ENCODE measurements at regions not wholly inside any gene's neighbourhood (a gene's known extent, or its start where the extent isn't known, plus 50 kb on each side); places are given as distances from the start of the nearest gene placed in this dataset.
"Not testable (repeated sequence)": the region's sequence is repeated elsewhere in the genome, so short reads cannot be mapped to it uniquely, and the experiment has no call there.

GRCh38 chr5:34185005-34185404, 142.0 kb upstream of the C1QTNF3 start:
- H3K4me1 Mint-ChIP-seq, H3K27ac Mint-ChIP-seq, H3K4me3 Mint-ChIP-seq, H3K27me3 Mint-ChIP-seq, H3K9me3 Mint-ChIP-seq: not testable (repeated sequence)
- peaks cover 11% of the 10 kb centered on the region for H3K36me3 Mint-ChIP-seq

DNA sequence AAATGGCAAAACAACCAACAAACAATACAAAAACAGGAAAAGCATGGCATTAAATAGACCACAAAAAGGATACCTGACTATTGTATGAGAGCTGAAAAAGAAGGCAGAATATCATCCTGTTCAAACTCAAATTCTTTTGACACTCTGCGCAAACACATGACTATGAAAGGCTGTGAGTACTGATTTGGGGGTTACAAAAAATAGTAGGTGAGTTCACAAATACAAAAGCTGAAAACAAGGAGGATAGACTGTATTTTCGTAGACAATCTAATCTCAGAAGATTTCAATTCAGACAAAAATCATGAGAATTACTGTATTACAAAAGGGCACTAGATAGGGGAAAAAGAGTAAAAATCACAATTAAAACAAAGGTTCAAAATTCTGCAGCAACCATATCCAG, 142.6 kb upstream of the C1QTNF3 start:
- H3K4me3 Mint-ChIP-seq, H3K4me1 Mint-ChIP-seq, H3K27ac Mint-ChIP-seq, H3K9me3 Mint-ChIP-seq, H3K36me3 Mint-ChIP-seq, H3K27me3 Mint-ChIP-seq: not testable (repeated sequence)

DNA sequence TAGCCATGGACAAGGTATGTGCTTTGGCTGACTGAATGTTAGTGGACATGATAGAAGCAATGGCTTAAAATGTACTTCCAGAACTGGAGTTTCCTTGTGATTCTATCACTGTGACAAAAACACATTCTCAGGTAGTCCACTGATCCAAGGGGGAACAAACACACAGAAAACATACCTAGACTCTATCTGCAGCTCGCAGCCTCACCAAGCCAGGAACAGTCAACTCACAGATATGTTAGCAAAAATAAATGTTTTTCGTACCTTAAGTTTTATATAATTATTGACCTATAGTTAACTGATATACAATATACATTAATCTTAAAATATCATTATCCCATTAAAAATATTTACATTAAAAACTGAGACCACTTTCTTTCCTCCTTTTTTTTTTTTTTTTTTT, 143.1 kb upstream of the C1QTNF3 start:
- H3K4me1 Mint-ChIP-seq, H3K27ac Mint-ChIP-seq, H3K27me3 Mint-ChIP-seq, H3K9me3 Mint-ChIP-seq, H3K4me3 Mint-ChIP-seq: not testable (repeated sequence)
- H3K36me3 Mint-ChIP-seq: peaks cover 12% of the 10 kb centered on the region

- H3K27ac Mint-ChIP-seq, H3K4me3 Mint-ChIP-seq, H3K9me3 Mint-ChIP-seq, H3K4me1 Mint-ChIP-seq, H3K27me3 Mint-ChIP-seq: not testable (repeated sequence)
- peaks cover 18% of the 10 kb centered on the region for H3K36me3 Mint-ChIP-seq
Measured at GRCh38 chr5:34186865-34187264, 143.9 kb upstream of the C1QTNF3 start.

GRCh38 chr5:34187441-34187840, 144.4 kb upstream of the C1QTNF3 start:
- H3K27ac Mint-ChIP-seq, H3K27me3 Mint-ChIP-seq, H3K9me3 Mint-ChIP-seq, H3K4me1 Mint-ChIP-seq, H3K4me3 Mint-ChIP-seq: not testable (repeated sequence)
- peaks cover 19% of the 10 kb centered on the region for H3K36me3 Mint-ChIP-seq

DNA sequence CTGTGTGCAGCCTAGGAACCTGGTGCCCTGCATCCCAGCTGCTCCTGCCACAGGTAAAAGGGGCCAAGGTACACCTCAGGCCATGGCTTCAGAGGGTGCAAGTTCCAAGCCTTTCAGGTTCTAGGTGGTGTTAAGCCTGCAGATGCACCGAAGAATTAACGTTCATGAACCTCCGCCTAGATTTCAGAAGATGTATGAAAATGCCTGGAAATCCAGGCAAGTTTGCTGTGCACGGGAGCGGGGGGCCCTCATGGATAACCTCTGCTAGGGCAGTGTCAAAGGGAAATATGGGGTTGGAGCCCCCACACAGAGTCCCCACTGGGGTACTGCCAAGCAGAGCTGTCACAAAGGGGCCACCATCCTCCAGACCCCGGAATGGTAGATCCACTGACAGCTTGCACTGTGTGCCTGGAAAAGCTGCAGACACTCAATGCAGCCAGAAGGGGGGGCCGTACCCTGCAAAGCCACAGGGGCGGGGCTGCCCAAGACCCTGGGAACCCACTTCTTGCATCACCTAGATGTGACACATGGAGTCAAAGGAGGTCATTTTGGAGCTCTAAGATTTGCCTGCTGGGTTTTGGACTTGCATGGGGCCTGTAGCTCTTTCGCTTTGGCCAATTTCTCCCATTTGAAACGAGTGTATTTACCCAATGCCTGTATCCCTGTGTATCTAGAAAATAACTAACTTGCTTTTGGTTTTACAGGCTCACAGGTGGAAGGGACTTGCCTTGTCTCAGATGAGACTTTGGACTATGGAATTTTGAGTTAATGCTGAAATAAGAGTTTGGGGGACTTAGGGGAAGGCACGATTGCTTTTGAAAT, 145.2 kb upstream of the C1QTNF3 start:
- H3K4me1 Mint-ChIP-seq, H3K9me3 Mint-ChIP-seq, H3K4me3 Mint-ChIP-seq, H3K27me3 Mint-ChIP-seq: not testable (repeated sequence)
- peaks cover 21% of the 10 kb centered on the region for H3K36me3 Mint-ChIP-seq
- peak overlapping the region in 1 of 3 donors; percentile 20 for H3K27ac Mint-ChIP-seq

GRCh38 chr5:34189246-34189645, 146.2 kb upstream of the C1QTNF3 start:
- not testable (repeated sequence) for H3K4me1 Mint-ChIP-seq, H3K27me3 Mint-ChIP-seq, H3K27ac Mint-ChIP-seq, H3K9me3 Mint-ChIP-seq, H3K4me3 Mint-ChIP-seq
- peaks cover 21% of the 10 kb centered on the region for H3K36me3 Mint-ChIP-seq

DNA sequence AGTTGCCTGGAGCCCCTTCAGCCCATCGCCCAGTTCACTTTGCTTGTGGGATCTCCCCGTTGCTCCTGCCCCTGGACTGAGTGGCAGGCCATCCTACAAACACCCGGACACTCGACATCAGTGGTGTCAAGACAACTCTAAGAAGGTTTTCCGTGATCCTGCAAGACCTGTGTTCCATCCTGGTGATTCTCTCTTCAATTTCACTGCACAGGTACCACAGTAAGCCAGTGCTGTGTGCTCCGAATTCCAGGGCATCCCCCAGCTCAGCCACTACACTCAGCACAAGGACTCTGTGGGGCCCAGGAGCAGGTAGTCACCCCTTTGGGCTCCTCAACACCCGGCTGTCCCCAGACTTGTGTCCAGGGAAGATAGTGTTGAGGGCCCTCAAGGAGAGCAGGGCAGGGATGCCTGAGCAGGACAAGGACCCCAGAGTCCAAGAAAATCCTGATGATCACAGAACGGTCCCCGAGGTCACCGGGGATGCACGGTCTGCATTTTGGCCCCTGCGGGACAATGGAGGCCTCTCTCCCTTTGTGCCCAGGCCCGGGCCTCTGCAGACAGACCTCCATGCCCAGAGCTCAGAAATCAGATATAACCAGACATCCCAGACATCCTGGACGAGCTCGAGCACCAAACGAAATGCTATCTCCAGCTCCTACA, 146.9 kb upstream of the C1QTNF3 start:
- H3K9me3 Mint-ChIP-seq, H3K4me3 Mint-ChIP-seq, H3K27me3 Mint-ChIP-seq, H3K4me1 Mint-ChIP-seq: not testable (repeated sequence)
- Mint-ChIP-seq H3K36me3 (peaks cover 21% of the 10 kb centered on the region), H3K27ac (peak overlapping the region in 1 of 3 donors; percentile 3)

DNA sequence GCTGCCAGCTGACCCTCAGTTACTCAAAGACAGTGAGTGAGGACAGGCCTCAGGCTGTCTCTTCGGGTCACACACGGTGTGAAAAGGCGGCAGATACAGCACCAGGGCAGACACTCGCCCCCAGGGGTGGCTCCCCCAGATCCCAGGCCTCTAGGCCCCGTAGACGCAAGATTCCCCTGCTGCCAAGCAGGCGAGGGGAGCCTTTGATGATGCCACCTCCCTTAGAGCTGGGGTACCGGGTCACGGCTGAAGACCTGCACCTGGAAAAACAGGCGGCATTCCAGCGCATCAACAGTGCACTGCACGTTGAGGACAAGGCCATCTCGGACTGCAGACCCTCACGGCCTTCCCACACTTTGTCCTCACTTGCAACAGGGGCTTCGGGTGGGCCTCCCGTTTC, 147.5 kb upstream of the C1QTNF3 start:
- H3K4me3 Mint-ChIP-seq, H3K4me1 Mint-ChIP-seq, H3K27me3 Mint-ChIP-seq, H3K27ac Mint-ChIP-seq, H3K9me3 Mint-ChIP-seq: not testable (repeated sequence)
- peaks cover 21% of the 10 kb centered on the region for H3K36me3 Mint-ChIP-seq

- H3K27ac Mint-ChIP-seq, H3K27me3 Mint-ChIP-seq, H3K9me3 Mint-ChIP-seq, H3K4me3 Mint-ChIP-seq, H3K4me1 Mint-ChIP-seq: not testable (repeated sequence)
- H3K36me3 Mint-ChIP-seq: peaks cover 19% of the 10 kb centered on the region
Measured at GRCh38 chr5:34191279-34191744, 148.3 kb upstream of the C1QTNF3 start.

GRCh38 chr5:34192064-34192922, 149.3 kb upstream of the C1QTNF3 start:
- Mint-ChIP-seq H3K36me3 (peaks cover 19% of the 10 kb centered on the region), H3K4me3 (peak overlapping the region in 1 of 4 donors; percentile 6), H3K27ac (peak overlapping the region in 2 of 3 donors; percentile 32 to 67)
- H3K27me3 Mint-ChIP-seq, H3K9me3 Mint-ChIP-seq, H3K4me1 Mint-ChIP-seq: not testable (repeated sequence)

- Mint-ChIP-seq H3K27ac (peak overlapping the region in 1 of 3 donors; percentile 32), H3K36me3 (peaks cover 17% of the 10 kb centered on the region), H3K4me3 (peak overlapping the region in 1 of 4 donors; percentile 6)
- H3K4me1 Mint-ChIP-seq, H3K27me3 Mint-ChIP-seq, H3K9me3 Mint-ChIP-seq: not testable (repeated sequence)
Measured at GRCh38 chr5:34192923-34193262, 149.9 kb upstream of the C1QTNF3 start.

- not testable (repeated sequence) for H3K27me3 Mint-ChIP-seq, H3K4me1 Mint-ChIP-seq, H3K9me3 Mint-ChIP-seq, H3K27ac Mint-ChIP-seq, H3K4me3 Mint-ChIP-seq
- H3K36me3 Mint-ChIP-seq: peaks cover 15% of the 10 kb centered on the region
Measured at GRCh38 chr5:34193297-34193696, 150.3 kb upstream of the C1QTNF3 start.

- H3K4me3 Mint-ChIP-seq, H3K27ac Mint-ChIP-seq, H3K9me3 Mint-ChIP-seq, H3K27me3 Mint-ChIP-seq, H3K4me1 Mint-ChIP-seq: not testable (repeated sequence)
- peaks cover 15% of the 10 kb centered on the region for H3K36me3 Mint-ChIP-seq
Measured at GRCh38 chr5:34193804-34194203, 150.8 kb upstream of the C1QTNF3 start.

- H3K27me3 Mint-ChIP-seq, H3K4me1 Mint-ChIP-seq, H3K4me3 Mint-ChIP-seq, H3K9me3 Mint-ChIP-seq, H3K27ac Mint-ChIP-seq: not testable (repeated sequence)
- H3K36me3 Mint-ChIP-seq: peaks cover 11% of the 10 kb centered on the region
Measured at GRCh38 chr5:34196091-34196490, 153.1 kb upstream of the C1QTNF3 start.

- not testable (repeated sequence) for H3K36me3 Mint-ChIP-seq, H3K27ac Mint-ChIP-seq, H3K4me3 Mint-ChIP-seq, H3K9me3 Mint-ChIP-seq, H3K4me1 Mint-ChIP-seq, H3K27me3 Mint-ChIP-seq
Measured at GRCh38 chr5:34205347-34205746, 162.3 kb upstream of the C1QTNF3 start.
